PC-9 (cell line): ENCODE measurements at regions not wholly inside any gene's neighbourhood (a gene's known extent, or its start where the extent isn't known, plus 50 kb on each side); places are given as distances from the start of the nearest gene placed in this dataset.
"Not testable (repeated sequence)": the region's sequence is repeated elsewhere in the genome, so short reads cannot be mapped to it uniquely, and the experiment has no call there.

Experiments used
- BruUV-seq: library from RNA; stranded (reverse); fragments of 400-500 nt; replicated peaks from 2 replicates; lab custom pipeline; 2021; lab: Mats Ljungman, UMichigan
- CTCF ChIA-PET: fragments of 300-600 bp; sonication (Branson Sonifier 250); formaldehyde crosslinking; loops from one replicate; lab custom pipeline; 2022; ENCODE audit warnings: antibody characterized with exemption; lab: Charles Lee
- POLR2A ChIA-PET: fragments of 300-600 bp; sonication (Branson Sonifier 250); formaldehyde crosslinking; loops from one replicate; lab custom pipeline; 2022; ENCODE audit warnings: antibody characterized with exemption; ENCODE audit not compliant: unreplicated experiment; lab: Charles Lee
- DNase-seq, 2 experiments: peaks; one replicate each; pipeline versions ENCODE4 v3.0.0 to v3.0.0-alpha.2; 2015 to 2022; ENCODE audit warnings: mixed read lengths in 1 of 2
- H2AFZ ChIP-seq: fragments of 200-600 bp; sonication (generic); 2 replicates; pipeline ENCODE4 v1.8.1; 2017; ENCODE audit warnings: antibody characterized with exemption
- H3F3A ChIP-seq: fragments of 200-600 bp; sonication (generic); 2 replicates; pipeline ENCODE4 v1.8.1; 2017; ENCODE audit warnings: antibody characterized with exemption, mild to moderate bottlenecking, low read depth; ENCODE audit not compliant: insufficient read depth
- H3K27ac ChIP-seq: fragments of 200-600 bp; sonication (generic); 2 replicates; pipeline ENCODE4 v1.6.1; 2016; ENCODE audit warnings: mixed run types
- H3K27me3 ChIP-seq: fragments of 200-600 bp; sonication (generic); 2 replicates; pipeline ENCODE4 v1.6.1; 2016; ENCODE audit warnings: low read depth, mixed run types; ENCODE audit not compliant: insufficient read depth
- H3K36me3 ChIP-seq: fragments of 200-600 bp; sonication (generic); 2 replicates; pipeline ENCODE4 v1.6.1; 2016; ENCODE audit warnings: low read depth, mixed run types
- H3K4me1 ChIP-seq: fragments of 200-600 bp; sonication (generic); replicated peaks from 2 replicates; pipeline ENCODE4 v1.6.1; 2016; ENCODE audit warnings: mixed run types; ENCODE audit not compliant: insufficient read depth
- H3K4me2 ChIP-seq: fragments of 200-600 bp; sonication (generic); 2 replicates; pipeline ENCODE4 v1.6.1; 2017; ENCODE audit warnings: mixed run types
- H3K4me3 ChIP-seq: fragments of 200-600 bp; sonication (generic); 2 replicates; pipeline ENCODE4 v1.6.1; 2016; ENCODE audit warnings: mixed run types
- H3K79me2 ChIP-seq: fragments of 200-600 bp; sonication (generic); 2 replicates; pipeline ENCODE4 v1.6.1; 2017; ENCODE audit warnings: low read depth, mixed run types
- H3K9me2 ChIP-seq: fragments of 200-600 bp; sonication (generic); 2 replicates; pipeline ENCODE4 v1.8.1; 2017; ENCODE audit warnings: mild to moderate bottlenecking; ENCODE audit not compliant: insufficient read depth
- H3K9me3 ChIP-seq: fragments of 200-600 bp; sonication (generic); 2 replicates; pipeline ENCODE4 v1.8.1; 2016; ENCODE audit warnings: low read depth; ENCODE audit not compliant: insufficient read depth
- H4K20me1 ChIP-seq: fragments of 200-600 bp; sonication (generic); 2 replicates; pipeline ENCODE4 v1.8.1; 2017; ENCODE audit not compliant: insufficient read depth
- CTCF ChIP-seq: fragments of 200-600 bp; sonication (generic); conservative IDR thresholded peaks from 2 replicates; pipeline ENCODE4 v1.6.1; 2017; ENCODE audit warnings: mixed run types, antibody characterized with exemption, mild to moderate bottlenecking, moderate library complexity
- EZH2 ChIP-seq: fragments of 200-600 bp; sonication (generic); IDR thresholded peaks from 2 replicates; pipeline ENCODE4 v1.8.0; 2017; ENCODE audit warnings: antibody characterized with exemption, low read depth
- intact Hi-C: fragments of 100-400 bp; cut with micrococcal nuclease; formaldehyde crosslinking; loops from one replicate; pipeline ENCODE4 v1.10.0; 2022; ENCODE audit not compliant: unreplicated experiment

DNA sequence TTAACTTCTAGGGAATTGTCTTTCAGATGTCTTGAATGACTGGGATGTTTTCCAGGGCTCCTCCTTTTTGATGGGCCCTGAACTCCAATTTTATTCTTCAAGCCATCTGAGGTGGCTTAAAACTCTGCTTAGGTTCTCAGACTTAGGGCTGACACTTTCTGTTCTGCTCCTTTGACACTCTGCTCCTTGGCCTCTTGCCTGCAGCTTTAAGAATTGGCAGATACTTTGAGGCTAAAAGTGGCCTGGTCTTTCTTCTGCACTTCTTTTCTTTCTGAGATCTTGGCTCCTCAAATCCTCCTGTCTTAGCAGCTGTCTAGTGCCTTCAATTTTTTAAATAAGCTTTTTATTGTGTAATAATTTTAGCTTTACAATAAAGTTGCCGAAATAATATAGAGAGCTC is 294.6 kb downstream of the RPS6KC1 start:
- no peaks in the 10 kb centered on the region for H3K9me2 ChIP-seq
- H3K4me3 ChIP-seq, result no peak overlapping the region
- BruUV-seq, result no TSS peak
- H3K27me3 ChIP-seq, result no peaks in the 10 kb centered on the region
- no peak for DNase-seq
- H3K27ac ChIP-seq, result no peak overlapping the region
- no peaks in the 10 kb centered on the region for H3K79me2 ChIP-seq
- no peak overlapping the region for H2AFZ ChIP-seq
- TF ChIP-seq EZH2, result no peak
- TF ChIP-seq CTCF, result no peak
- no peaks in the 10 kb centered on the region for H3K4me1 ChIP-seq
- H3K36me3 ChIP-seq, result no peaks in the 10 kb centered on the region
- H3K9me3 ChIP-seq, result no peaks in the 10 kb centered on the region
- H3K4me2 ChIP-seq, result no peak overlapping the region
- H3F3A ChIP-seq, result no peaks in the 10 kb centered on the region
- intact Hi-C loops, result no loop called here
- ChIA-PET CTCF (no interaction called here), POLR2A (no interaction called here)
- no peaks in the 10 kb centered on the region for H4K20me1 ChIP-seq

GRCh38 chr1:213357403-213357802 is 306.4 kb downstream of the RPS6KC1 start:
- no TSS peak for BruUV-seq
- no peak overlapping the region for H3K27ac ChIP-seq
- no peaks in the 10 kb centered on the region for H3K9me2 ChIP-seq
- no peaks in the 10 kb centered on the region for H3F3A ChIP-seq
- no peak overlapping the region for H3K4me3 ChIP-seq
- H3K4me1 ChIP-seq, result no peaks in the 10 kb centered on the region
- intact Hi-C loops, result no loop called here
- TF ChIP-seq EZH2 (no peak), CTCF (no peak)
- no peak overlapping the region for H3K4me2 ChIP-seq
- H3K79me2 ChIP-seq, result no peaks in the 10 kb centered on the region
- H3K9me3 ChIP-seq, result no peaks in the 10 kb centered on the region
- POLR2A ChIA-PET, result no interaction called here
- no peaks in the 10 kb centered on the region for H4K20me1 ChIP-seq
- DNase-seq, result no peak
- no peak overlapping the region for H2AFZ ChIP-seq
- CTCF ChIA-PET, result no interaction called here
- peaks cover 13% of the 10 kb centered on the region; the same call in 1 of the 2 replicates for H3K27me3 ChIP-seq
- no peaks in the 10 kb centered on the region for H3K36me3 ChIP-seq

GRCh38 chr1:213358368-213358767 is 307.3 kb downstream of the RPS6KC1 start:
- H4K20me1 ChIP-seq, H3K79me2 ChIP-seq, H3K36me3 ChIP-seq, H3K9me3 ChIP-seq, DNase-seq, CTCF ChIA-PET, H3K27ac ChIP-seq, intact Hi-C loops, H3K4me2 ChIP-seq, H3K4me1 ChIP-seq, H3F3A ChIP-seq, H3K4me3 ChIP-seq, H2AFZ ChIP-seq, BruUV-seq, H3K9me2 ChIP-seq, POLR2A ChIA-PET: not testable (repeated sequence)
- peaks cover 13% of the 10 kb centered on the region; the same call in 1 of the 2 replicates for H3K27me3 ChIP-seq

- Histone ChIP-seq H3F3A (no peaks in the 10 kb centered on the region), H3K27ac (no peak overlapping the region), H2AFZ (no peak overlapping the region), H3K36me3 (no peaks in the 10 kb centered on the region), H3K4me3 (no peak overlapping the region), H3K9me3 (no peaks in the 10 kb centered on the region), H3K79me2 (no peaks in the 10 kb centered on the region), H4K20me1 (no peaks in the 10 kb centered on the region), H3K9me2 (no peaks in the 10 kb centered on the region), H3K4me1 (0 out of 2 replicates have a peak, but pooled peaks cover 3% of the 10 kb centered on the region), H3K4me2 (no peak overlapping the region), H3K27me3 (peaks cover 13% of the 10 kb centered on the region; the same call in 1 of the 2 replicates)
- no TSS peak for BruUV-seq
- DNase-seq, result no peak
- no peak for TF ChIP-seq CTCF
- TF ChIP-seq EZH2, result no peak
- POLR2A ChIA-PET, result no interaction called here
- intact Hi-C loops, result no loop called here
- CTCF ChIA-PET, result no interaction called here
These were observed 311.6 kb downstream of the RPS6KC1 start for GRCh38 chr1:213362598-213362997.
